Right ventricle myocardium inferior (tissue), 1 donor: ENCODE measurements at regions not wholly inside any gene's neighbourhood (a gene's known extent, or its start where the extent isn't known, plus 50 kb on each side); places are given as distances from the start of the nearest gene placed in this dataset.
"Not testable (repeated sequence)": the region's sequence is repeated elsewhere in the genome, so short reads cannot be mapped to it uniquely, and the experiment has no call there.

Experiments used
- ATAC-seq: fragments of 200-7000 bp; cut with Tn5 transposase; one replicate; pipeline ENCODE4 v1.9.1; 2020; ENCODE audit warnings: mild to moderate bottlenecking, moderate library complexity
- DNase-seq: peaks from one replicate; pipeline ENCODE4 v3.0.0; 2021; ENCODE audit errors: missing footprints
- intact Hi-C: fragments of 100-400 bp; cut with DNase I; formaldehyde crosslinking; loops from one replicate; pipeline ENCODE4 v1.11.0; 2022
- donor health status: DM: no; HTN: yes; CAD: no; lungs with severe emphysema.

DNA sequence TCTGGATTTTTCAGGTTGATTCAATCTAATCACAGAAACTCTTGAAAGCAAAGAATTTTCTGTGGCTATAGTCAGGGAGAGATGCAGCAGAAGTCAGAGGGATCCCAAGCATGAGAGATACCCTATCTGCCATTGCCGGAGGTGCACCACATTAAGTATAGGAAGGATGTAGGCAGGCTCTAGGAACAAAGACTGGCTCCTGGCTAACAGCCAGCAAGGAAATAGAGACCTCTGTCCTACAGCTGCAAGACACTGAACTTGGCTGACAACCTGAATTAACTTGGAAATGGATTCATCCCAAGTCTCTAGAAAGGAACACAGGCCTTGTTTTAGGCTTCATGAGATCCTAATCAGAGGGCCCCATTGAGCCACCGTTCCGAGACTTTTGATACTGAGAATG lies 364.9 kb upstream of the FLRT2 start:
- no peak for DNase-seq
- intact Hi-C loops, result no loop called here
- peak; percentile 28 for ATAC-seq

DNA sequence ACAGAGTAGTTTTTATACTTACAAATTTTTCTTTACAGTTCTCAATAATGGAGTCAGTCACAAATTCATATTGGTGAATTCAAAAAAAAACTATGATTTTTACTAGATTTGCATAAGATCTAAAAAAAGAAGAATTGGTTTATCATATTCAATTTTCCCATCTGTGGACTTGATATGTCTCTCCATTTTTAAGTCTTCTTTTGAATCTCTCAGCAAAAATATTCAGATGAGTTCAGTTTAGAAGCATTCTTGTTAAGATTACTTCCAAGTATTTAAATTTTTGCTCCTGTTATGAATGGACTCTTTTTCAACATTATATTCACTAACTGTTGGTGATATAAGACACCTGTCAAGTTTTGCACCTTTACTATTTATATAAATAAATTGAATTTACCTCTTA lies 360.6 kb upstream of the FLRT2 start:
- DNase-seq, result no peak
- no peak for ATAC-seq
- intact Hi-C loops, result no loop called here

DNA sequence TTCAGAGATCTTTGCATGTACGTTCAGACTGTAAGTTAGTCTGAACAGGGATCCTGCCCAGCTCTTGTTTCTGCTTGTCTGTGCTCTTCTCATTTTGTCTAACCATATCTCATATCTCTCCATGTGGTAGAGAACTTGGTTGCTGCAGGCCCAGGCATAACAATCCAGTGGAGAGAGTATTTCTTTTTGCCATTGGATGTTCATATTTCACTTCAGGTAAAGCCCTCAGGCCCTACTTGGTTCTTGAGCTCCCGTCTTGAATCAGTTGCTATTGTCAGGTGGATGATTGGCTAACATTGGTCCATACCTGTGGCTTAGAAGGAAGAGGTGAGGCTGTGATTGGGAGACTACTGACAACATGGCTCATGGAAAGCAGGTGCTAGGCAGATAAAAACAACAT lies 357.7 kb upstream of the FLRT2 start:
- DNase-seq, result no peak
- no peak for ATAC-seq
- intact Hi-C loops, result no loop called here

DNA sequence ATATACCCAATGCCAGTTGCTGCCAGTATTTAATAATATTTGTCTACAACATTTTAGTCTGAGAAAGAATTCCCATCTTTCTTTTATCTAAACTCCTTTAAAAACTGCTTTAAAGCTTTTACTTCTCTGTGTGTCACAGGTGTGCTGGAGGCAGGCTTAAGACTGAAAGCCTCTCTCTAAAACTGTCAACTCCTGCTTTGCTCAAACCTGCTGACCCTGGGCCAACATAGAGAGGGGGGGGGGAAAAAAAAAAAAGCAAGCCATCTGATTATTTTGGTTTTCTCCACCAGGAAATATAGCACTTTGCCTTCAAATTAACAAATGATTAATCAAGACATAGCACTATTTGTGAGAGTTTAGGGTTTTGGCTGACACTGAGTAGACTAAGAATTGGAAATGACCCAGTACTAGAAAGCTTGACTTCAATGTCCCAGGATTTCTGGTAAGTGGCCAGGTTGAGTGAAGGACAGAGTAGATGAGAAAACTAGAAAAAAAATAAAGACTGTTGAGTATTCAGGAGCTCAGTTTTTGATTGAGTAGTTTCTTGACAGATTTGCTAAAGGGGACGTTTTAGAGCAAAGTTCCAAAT lies 357.0 kb upstream of the FLRT2 start:
- DNase-seq (no peak), ATAC-seq (no peak)
- intact Hi-C loops, result no loop called here

DNA sequence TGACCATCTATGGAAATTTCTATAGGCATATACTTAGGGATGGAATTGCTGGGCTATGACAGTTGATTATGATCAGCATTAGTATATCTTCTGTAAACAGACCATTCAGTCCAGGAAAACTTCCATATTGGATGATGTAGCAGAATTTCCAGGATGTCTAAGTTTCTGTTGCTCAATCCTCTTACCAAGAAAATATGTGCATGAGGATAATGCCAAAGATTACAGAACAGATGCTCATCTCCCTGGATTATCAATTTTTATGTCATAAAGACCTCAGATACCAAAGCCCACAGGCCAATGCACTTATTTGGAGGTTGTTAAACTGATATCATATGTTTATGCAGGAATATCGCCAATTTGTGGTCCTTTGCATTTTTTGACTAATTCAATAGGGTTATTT lies 354.4 kb upstream of the FLRT2 start:
- no peak for ATAC-seq
- no peak for DNase-seq
- intact Hi-C loops, result no loop called here

DNA sequence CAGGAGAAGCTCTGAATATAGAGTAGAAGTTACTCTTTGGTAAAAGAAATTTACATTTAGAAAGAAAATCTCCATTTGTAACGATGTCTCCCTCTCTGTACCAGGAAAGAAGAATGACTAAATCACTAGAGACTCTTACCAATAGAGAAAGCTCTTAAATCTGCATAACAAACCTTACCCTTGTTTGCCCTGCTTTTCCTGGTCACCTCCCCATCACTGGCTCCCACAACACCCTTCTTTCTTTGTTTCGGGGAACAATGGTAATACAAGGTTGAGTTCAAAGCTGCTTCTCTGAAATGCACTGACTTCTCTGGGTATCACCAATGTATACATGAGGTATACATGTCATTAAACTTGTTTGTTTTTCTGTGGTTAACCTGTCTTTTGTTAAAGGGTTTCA lies 351.1 kb upstream of the FLRT2 start:
- intact Hi-C loops, result no loop called here
- no peak for ATAC-seq

DNA sequence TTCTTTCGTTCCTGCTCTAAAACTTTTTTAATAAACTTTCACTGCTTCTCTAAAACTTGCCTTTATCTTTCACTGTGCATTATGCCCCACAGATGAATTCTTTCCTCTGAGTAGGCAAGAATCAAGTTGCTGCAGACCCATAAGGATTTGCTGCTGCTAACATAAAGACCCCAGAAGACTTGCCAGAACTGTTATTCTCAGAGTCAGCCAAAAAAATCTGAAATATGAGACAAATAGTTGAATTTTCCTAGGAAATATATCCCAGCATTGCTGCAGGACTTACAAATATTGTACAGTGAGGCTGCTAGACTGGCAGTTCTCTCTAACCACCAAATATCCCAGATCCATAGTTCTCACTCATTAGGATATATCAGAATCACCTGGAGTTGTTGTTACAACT lies 349.1 kb upstream of the FLRT2 start:
- DNase-seq, result no peak
- ATAC-seq, result no peak
- intact Hi-C loops, result no loop called here

More for the DNA sequence above, 351.1 kb upstream of the FLRT2 start:
- DNase-seq, result no peak

DNA sequence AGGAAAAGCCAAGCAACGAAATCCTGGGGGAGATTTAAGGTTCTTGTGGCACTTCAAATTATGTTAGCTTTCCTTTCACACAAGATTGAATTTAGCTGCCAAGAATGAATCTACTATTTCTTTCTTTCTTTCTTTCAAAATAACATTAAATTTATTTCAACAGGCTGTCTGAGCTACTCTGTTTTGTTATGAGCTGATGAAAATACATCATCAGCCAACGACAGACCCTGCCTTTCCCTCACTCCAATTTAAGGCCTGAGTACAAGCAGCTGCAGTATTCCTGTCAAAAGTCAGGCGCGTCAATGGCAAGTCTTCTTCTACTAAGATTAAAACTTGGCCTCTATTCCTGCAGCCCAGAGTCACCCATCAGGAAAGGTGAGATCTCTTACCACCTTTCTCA lies 347.7 kb upstream of the FLRT2 start:
- no peak for ATAC-seq
- intact Hi-C loops, result no loop called here
- DNase-seq, result no peak

DNA sequence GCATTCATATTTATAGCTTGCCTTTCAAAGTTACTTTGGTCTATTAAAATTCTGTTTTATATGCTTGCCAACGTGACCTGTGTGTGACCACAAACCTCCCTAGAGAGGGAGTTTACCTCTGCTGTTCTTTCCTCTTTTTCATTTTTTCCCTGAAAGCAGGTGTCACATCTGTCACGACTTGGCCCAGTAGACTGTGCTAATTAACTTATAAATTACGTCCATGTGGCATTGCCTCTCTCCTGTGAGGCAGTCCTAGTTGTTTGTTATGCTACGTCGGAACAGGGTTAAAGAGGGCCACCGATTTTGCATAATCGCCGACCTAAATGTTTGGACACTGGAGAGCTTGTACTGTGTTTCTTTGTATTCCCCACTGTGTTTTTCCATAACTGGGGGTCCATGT lies 343.9 kb upstream of the FLRT2 start:
- DNase-seq (no peak), ATAC-seq (no peak)
- intact Hi-C loops, result no loop called here

DNA sequence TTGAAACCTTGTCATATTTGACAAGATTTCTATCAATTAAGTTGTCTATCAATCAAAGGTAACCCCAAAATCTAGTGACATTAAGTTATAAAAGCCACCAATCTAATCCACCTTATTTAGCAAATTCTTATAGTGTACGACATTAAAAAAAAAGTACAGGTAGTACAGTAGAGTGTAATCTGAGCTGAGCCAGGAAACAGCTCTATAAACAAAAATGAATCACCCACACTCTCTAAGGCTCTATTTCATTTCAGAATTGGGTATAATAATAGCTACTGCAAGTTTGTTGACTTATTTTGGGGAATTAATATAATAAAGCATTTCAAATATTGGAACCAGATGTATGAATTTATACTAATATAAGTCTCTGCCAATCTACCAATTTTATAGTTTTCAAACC lies 342.4 kb upstream of the FLRT2 start:
- no peak for DNase-seq
- no peak for ATAC-seq
- intact Hi-C loops, result no loop called here

DNA sequence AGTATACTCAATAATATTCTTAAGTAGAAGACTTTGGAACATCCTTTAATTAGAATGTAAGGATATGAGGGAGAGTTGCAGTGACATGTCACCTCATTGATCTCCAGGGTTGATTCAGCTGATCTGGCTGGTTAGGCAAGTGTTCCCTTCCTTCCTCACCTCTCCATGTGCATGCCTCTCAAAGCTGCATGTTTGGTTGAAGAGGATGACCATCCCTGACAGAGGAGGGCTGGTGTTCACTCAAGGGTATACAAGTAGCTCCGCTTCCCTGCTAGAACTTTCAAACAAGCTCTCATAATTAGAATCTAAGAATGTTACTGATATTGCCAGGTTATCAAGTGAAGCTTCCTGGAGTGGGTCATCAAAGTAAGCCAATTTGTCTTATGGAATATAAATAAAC lies 341.1 kb upstream of the FLRT2 start:
- ATAC-seq (no peak), DNase-seq (no peak)
- intact Hi-C loops, result no loop called here

DNA sequence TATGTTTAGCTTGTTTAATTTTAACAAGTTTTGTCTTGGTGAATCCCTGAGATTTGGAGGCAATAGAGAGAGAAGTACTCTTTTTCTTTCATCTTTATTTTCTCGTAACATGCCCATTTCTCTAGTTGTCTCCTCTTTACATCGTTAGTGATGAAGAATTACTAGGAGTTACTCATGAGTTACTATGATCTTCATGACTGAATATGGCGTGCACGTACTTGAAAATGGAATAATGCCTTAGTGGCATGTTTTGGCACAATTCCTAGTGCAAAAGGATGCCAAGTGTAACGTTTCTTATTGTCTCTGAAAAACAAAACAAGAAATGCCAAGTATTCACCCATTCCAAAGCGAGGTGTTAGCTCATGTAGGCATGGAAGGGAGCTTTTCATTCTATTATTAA lies 340.7 kb upstream of the FLRT2 start:
- ATAC-seq, intact Hi-C loops, DNase-seq: not testable (repeated sequence)

DNA sequence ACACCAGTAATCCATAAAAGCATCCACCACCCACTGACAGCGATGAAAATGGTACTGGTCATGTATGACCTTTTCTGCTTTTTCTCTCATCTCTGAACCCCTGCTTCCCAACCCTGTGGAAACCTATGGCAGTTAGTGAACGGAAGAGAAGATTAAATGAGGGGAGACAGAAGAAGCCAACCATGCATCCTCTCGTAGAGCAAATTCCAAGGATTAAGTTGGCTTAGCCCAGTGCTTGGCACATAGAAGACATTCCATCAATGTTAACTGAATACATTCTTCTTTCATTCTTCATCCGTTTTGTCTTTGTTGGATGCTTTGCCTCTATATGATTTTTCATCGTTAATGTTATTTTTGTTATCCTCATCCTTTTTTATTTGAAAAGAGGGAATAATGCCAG lies 339.7 kb upstream of the FLRT2 start:
- no peak for DNase-seq
- ATAC-seq, result no peak
- intact Hi-C loops, result no loop called here

DNA sequence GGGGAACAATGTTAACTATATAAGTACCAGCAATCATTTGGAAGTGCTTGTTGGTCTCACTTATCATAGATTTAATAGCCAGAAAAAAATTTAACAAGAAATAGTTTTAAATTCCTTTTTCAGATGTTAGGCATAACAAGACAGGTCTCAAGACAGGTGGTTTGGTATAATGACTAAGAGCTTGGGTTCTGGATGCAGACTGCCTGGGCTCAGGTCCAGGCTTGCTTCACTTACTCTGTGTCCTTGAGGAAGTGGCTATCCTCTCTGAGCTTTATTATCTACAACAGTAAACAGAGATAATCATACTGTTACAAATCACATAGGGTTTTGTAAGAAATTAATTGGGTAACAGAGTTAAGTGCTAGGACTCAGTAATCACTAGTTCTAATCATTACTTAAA lies 338.0 kb upstream of the FLRT2 start:
- ATAC-seq (no peak), DNase-seq (no peak)
- intact Hi-C loops, result no loop called here

DNA sequence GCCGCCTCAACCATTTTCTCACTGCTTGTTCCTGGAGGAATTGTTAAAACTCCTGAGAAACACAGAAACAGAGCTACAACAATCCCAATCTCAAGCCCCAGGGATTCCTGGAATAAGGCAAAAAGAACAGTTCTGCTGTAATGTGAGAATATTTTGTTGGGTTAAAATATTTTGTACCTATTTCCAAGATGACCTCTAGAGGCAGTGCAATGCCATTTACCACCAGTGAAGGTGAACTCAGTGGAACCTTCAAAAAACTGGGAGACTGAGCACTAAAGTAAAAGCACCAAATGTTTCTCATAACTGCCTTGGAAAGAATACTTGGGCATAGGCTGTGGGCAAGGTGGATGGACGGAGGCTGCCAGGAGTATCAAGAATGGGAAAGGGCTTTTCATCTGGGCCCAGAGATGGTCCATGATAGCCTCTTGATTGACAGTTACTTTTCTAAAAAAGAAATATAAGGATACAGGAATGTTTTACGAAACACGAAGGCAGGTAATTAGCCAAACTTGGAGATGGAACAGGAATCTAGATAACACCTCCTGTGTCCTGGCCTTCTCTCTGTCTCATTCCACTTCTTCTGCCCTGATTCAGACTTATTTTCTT lies 334.0 kb upstream of the FLRT2 start:
- DNase-seq (no peak), ATAC-seq (no peak)
- intact Hi-C loops, result loop anchor here (5.0 kb wide), 1 partner anchor 331 kb away; no protein-coding TSS in a partner anchor

DNA sequence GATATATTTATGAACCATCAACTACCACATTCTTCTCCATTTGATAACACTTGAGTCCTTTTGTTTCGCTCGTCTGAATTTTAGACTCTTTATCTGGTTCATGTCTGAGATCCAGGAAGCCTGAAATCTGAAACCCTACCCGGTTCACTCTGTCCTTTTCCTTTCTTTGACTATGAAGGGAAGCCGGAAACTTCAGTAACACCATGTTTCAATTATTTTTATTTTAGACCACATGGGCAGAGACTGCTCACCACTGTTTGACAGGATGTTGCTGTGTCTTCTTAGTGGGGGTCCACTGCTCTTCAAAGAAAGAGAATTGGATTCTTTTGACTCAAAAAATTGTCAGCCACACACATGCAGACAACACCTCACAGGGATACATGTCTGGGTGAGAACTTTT lies 331.9 kb upstream of the FLRT2 start:
- DNase-seq, result no peak
- ATAC-seq, result no peak
- intact Hi-C loops, result loop anchor here (5.0 kb wide), 1 partner anchor 329 kb away; no protein-coding TSS in a partner anchor

DNA sequence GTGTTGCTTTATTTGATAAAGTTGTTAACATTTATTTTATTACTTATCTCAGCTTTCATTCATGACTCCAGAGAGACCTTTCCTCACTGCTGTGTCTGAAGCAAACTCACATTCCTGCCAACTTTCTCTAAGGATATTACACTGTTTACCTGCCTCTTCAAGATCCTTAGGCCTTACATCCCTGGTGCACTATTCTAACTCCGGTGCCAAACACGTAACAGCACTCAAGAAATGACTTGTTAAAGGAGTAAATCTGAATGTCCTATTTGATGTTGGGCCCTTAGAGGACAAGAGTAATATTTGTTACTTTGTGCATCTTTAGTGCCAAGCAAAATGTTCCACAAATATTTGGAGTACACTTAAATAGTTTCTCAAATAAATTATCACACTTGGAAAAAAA lies 324.1 kb upstream of the FLRT2 start:
- intact Hi-C loops, result no loop called here
- ATAC-seq (no peak), DNase-seq (no peak)

DNA sequence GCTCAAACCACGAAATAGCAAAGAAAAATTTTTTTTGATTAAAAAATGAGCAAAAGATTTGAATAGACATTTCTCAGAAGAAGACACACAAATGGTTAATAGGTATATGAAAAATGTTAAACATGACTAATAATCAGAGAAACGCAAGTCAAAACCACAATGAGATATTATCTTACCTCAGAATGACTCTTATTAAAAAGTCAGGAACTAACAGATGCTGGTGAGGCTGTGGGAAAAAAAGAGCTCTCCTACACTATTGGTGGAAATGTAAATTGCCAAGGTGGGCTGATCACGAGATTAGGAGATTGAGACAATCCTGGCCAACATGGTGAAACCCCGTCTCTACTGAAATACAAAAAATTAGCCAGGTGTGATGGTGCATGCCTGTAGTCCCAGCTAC lies 315.5 kb upstream of the FLRT2 start:
- ATAC-seq (no peak), DNase-seq (no peak)
- intact Hi-C loops, result no loop called here

DNA sequence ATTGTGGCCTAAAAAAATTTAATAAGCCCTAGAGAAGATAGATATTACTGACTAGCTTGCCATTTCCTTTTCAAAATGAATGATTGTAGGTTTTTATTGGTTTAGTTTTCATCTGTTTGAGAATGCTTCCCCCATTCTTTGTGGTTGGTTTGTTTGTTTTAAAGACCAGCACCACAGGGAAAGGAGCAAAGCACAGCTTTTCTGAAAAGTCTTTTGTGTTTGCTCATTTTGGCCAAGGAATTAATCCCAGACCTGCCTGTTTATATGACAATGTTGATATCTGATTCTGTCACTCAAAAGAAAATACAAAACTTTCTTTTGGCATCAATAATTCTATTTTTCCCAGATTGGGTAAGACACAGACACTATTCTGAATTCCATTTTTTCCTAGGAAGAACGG lies 312.5 kb upstream of the FLRT2 start:
- intact Hi-C loops, result no loop called here
- ATAC-seq (no peak), DNase-seq (no peak)

DNA sequence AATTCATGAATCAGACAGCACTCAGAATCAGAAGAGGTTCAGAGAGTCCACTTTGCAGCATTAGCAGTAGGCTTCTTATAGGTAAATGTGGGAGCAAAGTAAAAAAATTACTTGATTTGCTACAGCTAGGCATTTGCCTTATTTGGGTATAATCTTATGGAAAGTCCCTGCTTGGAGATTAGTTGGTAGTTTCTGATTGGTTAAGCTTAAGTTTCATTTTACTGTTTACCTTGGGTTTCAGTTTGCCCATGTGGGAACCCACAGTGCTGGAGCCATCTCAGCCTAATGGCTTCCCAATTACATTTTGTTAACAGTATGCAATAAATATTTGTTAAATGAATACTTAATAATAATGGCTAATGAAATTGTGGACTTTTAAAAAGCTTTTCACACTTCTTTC lies 311.0 kb upstream of the FLRT2 start:
- ATAC-seq (no peak), DNase-seq (no peak)
- intact Hi-C loops, result no loop called here

DNA sequence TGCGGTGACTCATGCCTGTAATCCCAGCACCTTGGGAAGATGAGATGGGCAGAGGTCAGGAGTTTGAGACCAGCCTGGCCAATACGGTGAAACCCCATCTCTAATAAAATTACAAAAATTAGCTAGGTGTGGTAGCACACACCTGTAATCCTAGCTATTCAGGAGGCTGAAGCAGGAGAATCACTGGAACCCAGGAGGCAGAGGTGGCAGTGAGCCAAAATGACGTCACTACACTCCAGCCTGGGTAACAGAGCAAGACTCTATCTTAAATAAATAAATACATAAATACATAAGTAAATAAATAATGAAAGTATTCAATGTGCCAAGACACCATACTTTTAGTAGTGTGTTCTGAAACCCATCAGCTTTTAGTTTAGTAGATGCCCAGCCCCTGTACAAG lies 308.1 kb upstream of the FLRT2 start:
- DNase-seq, result no peak
- intact Hi-C loops, result no loop called here
- no peak for ATAC-seq
